ENCODE measurements at regions not wholly inside any gene's neighbourhood (a gene's known extent, or its start where the extent isn't known, plus 50 kb on each side); places are given as distances from the start of the nearest gene placed in this dataset.

DNA sequence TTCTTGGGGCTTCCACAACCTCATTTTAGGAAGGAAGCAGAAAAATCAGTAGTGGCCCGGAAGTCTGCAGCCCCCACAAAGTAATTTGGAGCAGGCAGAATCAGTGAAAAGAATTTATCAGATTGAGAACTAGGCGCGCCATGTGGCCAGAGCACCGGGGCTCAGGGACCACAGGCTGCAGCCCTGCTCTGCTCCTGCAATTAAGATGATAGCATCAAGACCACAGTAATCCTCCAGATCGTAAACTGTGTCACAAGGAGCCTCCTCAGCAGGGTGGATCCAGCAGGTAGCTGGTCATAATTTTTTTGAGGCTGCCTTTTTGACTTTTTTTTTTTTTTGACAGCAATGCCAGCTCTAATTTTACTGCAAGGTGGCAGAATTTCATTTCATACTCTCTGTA lies 209.0 kb upstream of the ZMIZ1 start:
- Histone ChIP-seq H3K27me3 (ENCODE audit: low read depth) (no peaks in the 10 kb centered on the region), H3K9me3 (replicated peaks) (no peaks in the 10 kb centered on the region), H3K27ac (replicated peaks) (no peak overlapping the region), H3K4me1 (peaks cover 16% of the 10 kb centered on the region), H3K4me3 (no peak overlapping the region), H3K36me3 (no peaks in the 10 kb centered on the region)
- DNase-seq = no peak
- TF ChIP-seq, protein P1, sequence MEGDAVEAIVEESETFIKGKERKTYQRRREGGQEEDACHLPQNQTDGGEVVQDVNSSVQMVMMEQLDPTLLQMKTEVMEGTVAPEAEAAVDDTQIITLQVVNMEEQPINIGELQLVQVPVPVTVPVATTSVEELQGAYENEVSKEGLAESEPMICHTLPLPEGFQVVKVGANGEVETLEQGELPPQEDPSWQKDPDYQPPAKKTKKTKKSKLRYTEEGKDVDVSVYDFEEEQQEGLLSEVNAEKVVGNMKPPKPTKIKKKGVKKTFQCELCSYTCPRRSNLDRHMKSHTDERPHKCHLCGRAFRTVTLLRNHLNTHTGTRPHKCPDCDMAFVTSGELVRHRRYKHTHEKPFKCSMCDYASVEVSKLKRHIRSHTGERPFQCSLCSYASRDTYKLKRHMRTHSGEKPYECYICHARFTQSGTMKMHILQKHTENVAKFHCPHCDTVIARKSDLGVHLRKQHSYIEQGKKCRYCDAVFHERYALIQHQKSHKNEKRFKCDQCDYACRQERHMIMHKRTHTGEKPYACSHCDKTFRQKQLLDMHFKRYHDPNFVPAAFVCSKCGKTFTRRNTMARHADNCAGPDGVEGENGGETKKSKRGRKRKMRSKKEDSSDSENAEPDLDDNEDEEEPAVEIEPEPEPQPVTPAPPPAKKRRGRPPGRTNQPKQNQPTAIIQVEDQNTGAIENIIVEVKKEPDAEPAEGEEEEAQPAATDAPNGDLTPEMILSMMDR (IDR thresholded peaks at IDR 0.05; ENCODE audit: borderline replicate concordance) = no peak
- intact Hi-C loops (cut with micrococcal nuclease) = loop anchor here (10.0 kb wide), 2 partner anchors 175 to 335 kb away; no protein-coding TSS in a partner anchor

DNA sequence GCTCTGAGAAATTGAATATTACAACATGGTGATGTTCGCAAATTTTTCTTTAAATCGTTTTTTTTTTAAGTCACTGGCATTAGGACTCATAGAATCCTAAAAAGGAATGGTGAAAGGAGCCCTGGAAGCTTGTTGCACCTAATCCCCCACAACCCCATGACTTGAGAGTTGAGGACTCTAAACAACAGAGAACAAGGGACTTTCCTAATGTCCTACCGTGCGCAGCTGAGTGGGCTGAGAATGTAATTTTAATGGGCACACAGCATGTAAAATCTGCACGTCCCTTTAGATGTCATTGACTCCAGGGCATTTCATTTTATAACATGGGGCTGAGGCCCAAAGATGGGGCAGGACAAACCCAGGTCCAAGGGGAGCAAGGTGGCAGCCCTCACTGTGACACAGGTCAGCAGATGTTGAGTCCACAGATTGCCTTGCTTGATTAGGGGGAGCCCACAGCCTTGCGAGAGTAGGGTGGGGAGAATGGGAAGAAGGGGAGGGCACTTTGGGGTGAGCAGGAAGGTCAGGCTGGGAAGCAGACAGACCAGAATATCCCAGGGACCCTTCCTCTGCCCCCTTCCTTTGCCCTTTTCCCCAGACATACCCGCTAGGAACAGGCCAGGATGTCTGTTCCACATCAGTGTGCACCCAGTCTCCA lies 208.4 kb upstream of the ZMIZ1 start:
- Histone ChIP-seq H3K27me3 (ENCODE audit: low read depth) (no peaks in the 10 kb centered on the region), H3K27ac (replicated peaks) (no peak overlapping the region), H3K4me1 (peaks cover 16% of the 10 kb centered on the region), H3K9me3 (replicated peaks) (no peaks in the 10 kb centered on the region), H3K36me3 (no peaks in the 10 kb centered on the region), H3K4me3 (no peak overlapping the region)
- no peak for DNase-seq
- intact Hi-C loops (cut with micrococcal nuclease) = no loop called here
- TF ChIP-seq, protein P1 (IDR thresholded peaks at IDR 0.05; ENCODE audit: borderline replicate concordance) = no peak

DNA sequence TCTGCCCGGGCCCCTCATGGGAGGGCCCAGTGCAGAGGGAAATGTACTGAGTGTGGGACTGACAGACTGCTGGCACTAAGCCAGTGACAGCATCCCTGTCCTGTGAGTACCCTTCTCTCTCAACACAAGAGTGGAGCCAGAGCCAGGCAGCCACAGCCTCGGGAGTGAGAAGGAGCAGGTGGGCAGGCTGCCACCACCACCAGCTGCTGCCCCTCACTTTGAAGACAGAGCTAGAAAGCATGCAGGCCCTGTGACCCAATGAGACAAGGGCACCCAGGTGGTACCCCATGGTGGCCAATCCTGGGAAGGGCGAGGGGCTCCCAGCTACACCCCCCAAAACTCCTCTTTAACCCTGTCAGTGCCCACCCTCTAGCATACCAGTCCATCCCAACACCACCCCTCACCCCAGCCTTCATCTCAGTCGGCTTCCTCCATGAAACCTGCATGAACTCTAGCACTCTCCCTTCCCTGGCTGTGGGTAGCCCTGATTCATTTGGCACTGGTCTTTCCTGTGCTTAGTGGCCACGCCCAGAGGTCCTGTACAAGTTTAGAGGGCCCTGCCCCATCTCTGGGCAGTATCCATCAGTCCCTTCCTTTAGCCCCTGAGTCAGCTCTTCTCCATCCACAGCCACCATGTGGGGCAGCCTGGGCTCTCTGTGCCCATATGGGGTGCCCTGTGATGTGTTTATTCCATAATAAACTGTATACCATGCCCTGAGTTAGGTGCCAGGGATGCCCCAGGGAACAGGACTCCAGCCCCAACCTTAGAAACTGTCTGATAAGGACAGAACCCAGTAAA lies 207.0 kb upstream of the ZMIZ1 start:
- H3K27ac ChIP-seq (replicated peaks) = no peak overlapping the region
- H3K4me3 ChIP-seq = no peak overlapping the region
- H3K9me3 ChIP-seq (replicated peaks) = no peaks in the 10 kb centered on the region
- intact Hi-C loops (cut with micrococcal nuclease) = no loop called here
- peaks cover 5% of the 10 kb centered on the region for H3K4me1 ChIP-seq
- H3K36me3 ChIP-seq = no peaks in the 10 kb centered on the region
- H3K27me3 ChIP-seq (ENCODE audit: low read depth) = no peaks in the 10 kb centered on the region
- no peak for DNase-seq
- TF ChIP-seq, protein P1 (IDR thresholded peaks at IDR 0.05; ENCODE audit: borderline replicate concordance) = no peak

DNA sequence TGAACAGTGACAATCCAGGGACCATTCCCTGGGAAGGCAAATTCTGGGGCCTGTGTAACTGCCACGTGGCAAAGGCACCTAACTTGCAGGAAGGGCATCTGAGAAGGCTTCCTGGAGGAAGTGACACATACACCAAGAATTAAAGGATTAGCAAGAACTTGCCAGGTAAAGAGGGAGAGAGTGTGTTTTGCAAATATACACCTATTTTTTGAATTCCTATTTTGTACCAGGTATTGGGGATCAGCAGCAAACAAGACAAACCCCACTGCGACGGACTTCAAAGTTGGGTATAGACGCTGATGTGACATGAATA lies 206.5 kb upstream of the ZMIZ1 start:
- Histone ChIP-seq H3K36me3 (no peaks in the 10 kb centered on the region), H3K27ac (replicated peaks) (no peak overlapping the region), H3K4me3 (no peak overlapping the region), H3K4me1 (no peaks in the 10 kb centered on the region), H3K27me3 (ENCODE audit: low read depth) (no peaks in the 10 kb centered on the region), H3K9me3 (replicated peaks) (no peaks in the 10 kb centered on the region)
- intact Hi-C loops (cut with micrococcal nuclease) = no loop called here
- DNase-seq = no peak
- TF ChIP-seq, protein P1 (IDR thresholded peaks at IDR 0.05; ENCODE audit: borderline replicate concordance) = no peak

DNA sequence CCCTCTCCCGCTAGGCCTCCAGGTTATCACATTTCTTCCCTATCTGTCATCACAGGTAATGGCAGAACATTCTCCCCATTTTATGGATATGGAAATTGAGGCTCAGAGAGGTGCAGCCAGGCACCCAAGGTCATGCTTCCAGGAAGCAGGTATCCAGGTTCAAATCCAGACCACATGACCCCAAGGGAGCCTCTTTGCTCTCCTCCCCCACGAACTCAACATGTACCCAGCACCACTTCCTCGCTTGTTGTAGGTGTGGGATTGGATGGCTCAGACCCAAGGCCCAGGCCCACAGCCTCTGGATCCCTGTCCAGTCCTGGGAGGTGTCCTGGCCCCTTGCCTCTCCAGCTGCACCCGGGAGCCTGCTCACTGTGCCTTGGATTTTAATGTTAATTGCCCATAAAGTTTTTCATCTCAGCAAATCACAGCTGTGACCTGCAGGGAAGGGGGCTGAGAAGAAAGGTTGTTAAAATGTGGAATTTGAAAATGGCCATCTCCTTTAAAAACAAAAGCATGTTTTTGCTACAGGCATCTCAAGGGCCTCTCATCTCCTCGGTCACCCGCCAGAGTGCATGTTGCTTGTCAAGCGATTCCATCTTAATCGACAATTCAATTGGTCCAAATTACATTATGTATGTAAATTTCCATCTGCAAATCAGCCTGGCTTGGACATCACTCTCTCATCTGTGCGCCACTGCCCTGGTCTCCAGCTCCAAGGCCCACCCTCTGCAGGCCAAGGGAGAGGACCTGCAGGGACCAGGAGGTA lies 205.4 kb upstream of the ZMIZ1 start:
- DNase-seq = no peak
- intact Hi-C loops (cut with micrococcal nuclease) = no loop called here
- H3K27me3 ChIP-seq (ENCODE audit: low read depth) = no peaks in the 10 kb centered on the region
- no peak overlapping the region for H3K27ac ChIP-seq (replicated peaks)
- H3K9me3 ChIP-seq (replicated peaks) = no peaks in the 10 kb centered on the region
- no peaks in the 10 kb centered on the region for H3K4me1 ChIP-seq
- TF ChIP-seq, protein P1 (IDR thresholded peaks at IDR 0.05; ENCODE audit: borderline replicate concordance) = no peak
- H3K4me3 ChIP-seq = no peak overlapping the region
- H3K36me3 ChIP-seq = no peaks in the 10 kb centered on the region
